AG08395 (cell line): ENCODE measurements at regions not wholly inside any gene's neighbourhood (a gene's known extent, or its start where the extent isn't known, plus 50 kb on each side); places are given as distances from the start of the nearest gene placed in this dataset.
"Not testable (repeated sequence)": the region's sequence is repeated elsewhere in the genome, so short reads cannot be mapped to it uniquely, and the experiment has no call there.

Experiments used
- DNase-seq: peaks from one replicate; pipeline ENCODE4 v3.0.0; 2012; ENCODE audit warnings: mixed read lengths, low spot score

- DNase-seq = no peak
These were observed 270.9 kb upstream of the SPTLC3 start for GRCh38 chr20:12737900-12738299.

GRCh38 chr20:12740647-12741046 lies 268.1 kb upstream of the SPTLC3 start:
- no peak for DNase-seq

GRCh38 chr20:12744037-12744436 lies 264.7 kb upstream of the SPTLC3 start:
- no peak for DNase-seq

- DNase-seq = no peak
These were observed 260.3 kb upstream of the SPTLC3 start for GRCh38 chr20:12748359-12748994.

GRCh38 chr20:12750221-12750620 lies 258.6 kb upstream of the SPTLC3 start:
- DNase-seq = no peak

GRCh38 chr20:12752900-12753693 lies 255.7 kb upstream of the SPTLC3 start:
- DNase-seq = not testable (repeated sequence)

- not testable (repeated sequence) for DNase-seq
These were observed 255.0 kb upstream of the SPTLC3 start for GRCh38 chr20:12753742-12754141.

- not testable (repeated sequence) for DNase-seq
These were observed 249.3 kb upstream of the SPTLC3 start for GRCh38 chr20:12759493-12759892.

- DNase-seq = no peak
These were observed 246.0 kb upstream of the SPTLC3 start for GRCh38 chr20:12762725-12763124.

GRCh38 chr20:12763406-12763805 lies 245.4 kb upstream of the SPTLC3 start:
- DNase-seq = no peak

GRCh38 chr20:12764053-12764452 lies 244.7 kb upstream of the SPTLC3 start:
- DNase-seq = no peak

GRCh38 chr20:12764851-12765250 lies 243.9 kb upstream of the SPTLC3 start:
- no peak for DNase-seq

- DNase-seq = no peak
These were observed 234.8 kb upstream of the SPTLC3 start for GRCh38 chr20:12773936-12774335.

- no peak for DNase-seq
These were observed 233.7 kb upstream of the SPTLC3 start for GRCh38 chr20:12775041-12775440.

GRCh38 chr20:12777016-12777415 lies 231.8 kb upstream of the SPTLC3 start:
- no peak for DNase-seq

GRCh38 chr20:12786276-12786675 lies 222.5 kb upstream of the SPTLC3 start:
- no peak for DNase-seq

- DNase-seq = no peak
These were observed 220.0 kb upstream of the SPTLC3 start for GRCh38 chr20:12788632-12789299.

- DNase-seq = no peak
These were observed 217.9 kb upstream of the SPTLC3 start for GRCh38 chr20:12790859-12791258.

GRCh38 chr20:12798286-12798685 lies 210.5 kb upstream of the SPTLC3 start:
- no peak for DNase-seq

GRCh38 chr20:12808006-12808567 lies 200.7 kb upstream of the SPTLC3 start:
- DNase-seq = no peak

- no peak for DNase-seq
These were observed 193.5 kb upstream of the SPTLC3 start for GRCh38 chr20:12815231-12815768.

GRCh38 chr20:12815778-12816408 lies 192.9 kb upstream of the SPTLC3 start:
- no peak for DNase-seq
